ENCODE measurements at regions not wholly inside any gene's neighbourhood (a gene's known extent, or its start where the extent isn't known, plus 50 kb on each side); places are given as distances from the start of the nearest gene placed in this dataset.
A peak's percentile ranks its signal among the peaks of the same experiment; 100 is the strongest.

DNA sequence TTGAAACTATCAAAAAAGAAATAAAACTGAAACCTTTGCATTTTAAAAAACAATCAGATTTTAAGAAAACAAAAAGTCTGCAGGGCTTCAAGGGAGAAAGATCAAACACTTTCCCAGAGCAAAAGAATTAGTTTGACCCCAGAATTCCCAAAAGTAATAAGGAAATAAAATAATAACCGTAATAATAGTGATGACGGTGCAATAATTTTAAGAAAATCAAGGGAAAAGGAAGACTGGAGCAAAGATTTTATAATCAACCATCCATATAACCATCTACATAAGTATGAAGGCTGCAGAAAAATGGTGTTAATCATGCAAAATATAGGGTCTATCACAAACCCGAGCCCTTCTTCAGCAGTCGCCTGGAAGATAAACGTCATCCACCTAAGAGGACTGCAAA is 634.8 kb downstream of the GALR1 start:
- TF ChIP-seq, protein P1, sequence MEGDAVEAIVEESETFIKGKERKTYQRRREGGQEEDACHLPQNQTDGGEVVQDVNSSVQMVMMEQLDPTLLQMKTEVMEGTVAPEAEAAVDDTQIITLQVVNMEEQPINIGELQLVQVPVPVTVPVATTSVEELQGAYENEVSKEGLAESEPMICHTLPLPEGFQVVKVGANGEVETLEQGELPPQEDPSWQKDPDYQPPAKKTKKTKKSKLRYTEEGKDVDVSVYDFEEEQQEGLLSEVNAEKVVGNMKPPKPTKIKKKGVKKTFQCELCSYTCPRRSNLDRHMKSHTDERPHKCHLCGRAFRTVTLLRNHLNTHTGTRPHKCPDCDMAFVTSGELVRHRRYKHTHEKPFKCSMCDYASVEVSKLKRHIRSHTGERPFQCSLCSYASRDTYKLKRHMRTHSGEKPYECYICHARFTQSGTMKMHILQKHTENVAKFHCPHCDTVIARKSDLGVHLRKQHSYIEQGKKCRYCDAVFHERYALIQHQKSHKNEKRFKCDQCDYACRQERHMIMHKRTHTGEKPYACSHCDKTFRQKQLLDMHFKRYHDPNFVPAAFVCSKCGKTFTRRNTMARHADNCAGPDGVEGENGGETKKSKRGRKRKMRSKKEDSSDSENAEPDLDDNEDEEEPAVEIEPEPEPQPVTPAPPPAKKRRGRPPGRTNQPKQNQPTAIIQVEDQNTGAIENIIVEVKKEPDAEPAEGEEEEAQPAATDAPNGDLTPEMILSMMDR (conservative IDR thresholded peaks at IDR 0.05; ENCODE audit: low read length), result no peak
- no peak overlapping the region for H3K4me3 ChIP-seq (ENCODE audit: low read length)
- no peak for DNase-seq (ENCODE audit: low read depth)

DNA sequence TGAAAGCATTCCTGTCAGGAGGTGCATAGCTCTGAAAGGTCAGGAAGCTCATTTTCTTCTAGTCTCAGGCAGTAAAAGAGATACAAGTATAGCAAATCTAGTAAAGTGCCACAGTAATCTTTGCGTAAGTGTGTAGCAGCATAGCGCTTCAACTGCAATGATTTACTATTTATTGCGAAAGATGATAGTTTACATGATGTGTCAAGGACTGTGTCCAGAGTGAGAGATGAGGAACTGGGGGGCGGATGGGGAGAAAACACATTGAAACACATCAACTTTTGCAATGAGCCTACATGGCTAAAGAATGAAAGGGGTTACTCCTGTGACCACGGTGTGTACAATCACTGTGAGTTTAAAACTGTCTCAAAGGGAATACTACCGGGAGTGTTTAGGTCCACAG is 644.4 kb downstream of the GALR1 start:
- no peak for DNase-seq (ENCODE audit: low read depth)
- TF ChIP-seq, protein P1 (conservative IDR thresholded peaks at IDR 0.05; ENCODE audit: low read length), result no peak

DNA sequence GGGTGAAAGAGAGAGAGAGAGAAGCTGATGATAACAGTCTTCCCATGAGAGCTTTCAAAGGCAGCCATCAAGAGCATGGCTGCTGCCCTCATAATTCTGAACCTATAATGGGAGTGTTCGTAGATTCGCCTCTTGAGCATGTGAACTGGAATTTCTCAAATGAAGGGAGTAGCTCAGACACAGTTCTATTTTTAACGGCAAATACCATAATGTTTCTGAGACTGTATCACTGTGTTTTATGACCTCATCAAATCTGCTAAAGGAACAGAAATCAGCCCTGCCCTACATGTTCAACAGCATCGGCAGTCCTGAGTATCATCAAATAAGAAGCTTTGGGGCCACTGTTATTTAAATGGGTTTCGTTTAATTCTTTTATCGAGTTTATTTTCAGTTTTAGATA is 645.6 kb downstream of the GALR1 start:
- no peak overlapping the region for H3K4me3 ChIP-seq (ENCODE audit: low read length)
- no peak for DNase-seq (ENCODE audit: low read depth)
- TF ChIP-seq, protein P1 (conservative IDR thresholded peaks at IDR 0.05; ENCODE audit: low read length), result no peak

More for the DNA sequence above, 644.4 kb downstream of the GALR1 start:
- no peak overlapping the region for H3K4me3 ChIP-seq (ENCODE audit: low read length)

DNA sequence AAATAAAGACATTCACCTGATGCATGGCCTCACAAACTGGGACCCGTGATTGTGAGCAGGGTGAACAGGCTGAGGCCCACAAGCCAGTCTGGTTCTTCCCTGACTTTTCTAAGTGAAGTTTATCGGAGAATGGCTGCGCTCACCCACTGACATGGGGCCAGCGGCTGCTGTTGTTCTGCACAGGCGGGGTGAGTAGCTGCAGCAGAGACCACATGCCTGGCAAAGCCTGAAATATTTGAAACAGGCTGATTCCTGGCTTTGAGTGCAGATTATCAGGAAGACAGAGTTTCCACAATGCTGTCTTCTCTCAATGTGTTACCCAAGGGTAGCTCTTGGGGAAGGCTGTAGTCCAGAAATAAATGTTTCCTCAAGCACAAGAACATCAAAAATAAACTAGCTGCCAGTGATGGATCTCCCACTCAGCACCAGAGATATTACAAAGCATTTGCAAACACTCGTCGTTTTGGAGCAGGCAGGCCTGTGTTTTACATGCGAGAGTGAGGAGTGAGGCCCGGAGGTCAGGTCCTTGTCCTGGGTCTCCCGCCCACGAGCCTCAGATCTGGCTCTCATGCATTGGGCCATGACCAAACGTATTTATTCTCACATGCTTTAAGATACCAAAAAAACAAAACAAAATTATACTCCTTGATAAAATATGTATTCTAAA is 647.1 kb downstream of the GALR1 start:
- no peak overlapping the region for H3K4me3 ChIP-seq (ENCODE audit: low read length)
- no peak for DNase-seq (ENCODE audit: low read depth)
- TF ChIP-seq, protein P1 (conservative IDR thresholded peaks at IDR 0.05; ENCODE audit: low read length), result no peak

DNA sequence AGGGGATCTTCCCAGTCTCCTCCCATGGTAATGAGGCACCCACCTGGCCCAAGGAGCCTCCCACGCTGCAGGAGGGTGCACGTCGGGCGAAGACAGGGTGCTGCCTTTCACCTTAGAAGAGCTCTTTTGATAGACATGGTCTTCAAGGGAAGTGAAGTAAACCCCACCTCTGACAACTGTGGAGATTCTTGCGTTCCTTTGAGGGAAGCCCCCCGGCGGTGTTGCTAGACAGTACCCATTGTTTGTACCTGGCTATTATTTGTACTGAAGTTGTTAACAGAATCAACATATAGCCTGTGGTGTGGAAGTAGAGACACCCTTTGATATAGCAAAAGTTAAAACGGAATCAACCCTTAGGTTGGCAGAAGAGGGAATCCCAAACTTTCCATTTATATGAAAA is 648.0 kb downstream of the GALR1 start:
- TF ChIP-seq, protein P1 (conservative IDR thresholded peaks at IDR 0.05; ENCODE audit: low read length), result no peak
- DNase-seq (ENCODE audit: low read depth), result no peak

DNA sequence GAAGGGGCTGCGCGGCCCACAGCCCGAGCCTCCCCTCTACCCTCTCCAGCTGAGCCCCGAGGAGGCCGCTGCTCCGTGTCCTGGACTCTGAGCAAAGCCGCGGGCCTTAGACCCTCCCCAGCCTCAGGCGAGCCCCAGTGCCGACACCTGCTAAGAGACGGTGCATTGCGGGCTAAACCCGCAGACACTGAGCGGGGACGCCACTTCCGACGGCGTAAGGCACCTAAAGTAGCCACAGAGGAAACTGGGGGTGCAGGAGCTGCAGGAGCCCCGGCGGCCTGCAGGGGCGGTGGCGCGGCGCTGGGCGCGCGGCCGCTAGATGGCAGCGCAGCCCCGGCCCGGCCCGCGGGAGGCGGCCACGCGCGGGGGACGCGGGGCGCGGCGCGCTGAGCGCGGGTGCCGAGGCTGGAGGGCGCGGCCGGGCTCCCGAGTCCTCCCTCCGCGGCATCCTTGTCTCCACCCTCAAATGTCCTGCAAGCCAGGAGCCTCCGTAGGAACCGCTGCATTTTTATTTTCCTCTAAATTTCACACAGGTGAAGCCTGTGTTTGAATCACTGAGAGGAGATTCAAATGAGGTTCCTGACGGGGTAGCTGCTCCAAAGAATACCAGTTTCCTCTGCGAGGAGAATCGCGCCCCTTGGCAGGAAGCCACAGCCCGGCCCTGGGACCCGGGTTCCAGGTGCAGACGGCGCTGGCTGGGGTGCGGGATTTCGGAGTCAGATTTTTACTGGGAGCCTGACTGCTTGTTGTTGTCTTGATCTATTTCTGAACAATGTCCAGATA is 650.5 kb downstream of the GALR1 start:
- H3K4me3 ChIP-seq (ENCODE audit: low read length), result peak overlapping the region; percentile 38
- peak; percentile 15 for DNase-seq (ENCODE audit: low read depth)
- TF ChIP-seq, protein P1 (conservative IDR thresholded peaks at IDR 0.05; ENCODE audit: low read length), result peak; percentile 61

More for the DNA sequence above, 648.0 kb downstream of the GALR1 start:
- no peak overlapping the region for H3K4me3 ChIP-seq (ENCODE audit: low read length)

DNA sequence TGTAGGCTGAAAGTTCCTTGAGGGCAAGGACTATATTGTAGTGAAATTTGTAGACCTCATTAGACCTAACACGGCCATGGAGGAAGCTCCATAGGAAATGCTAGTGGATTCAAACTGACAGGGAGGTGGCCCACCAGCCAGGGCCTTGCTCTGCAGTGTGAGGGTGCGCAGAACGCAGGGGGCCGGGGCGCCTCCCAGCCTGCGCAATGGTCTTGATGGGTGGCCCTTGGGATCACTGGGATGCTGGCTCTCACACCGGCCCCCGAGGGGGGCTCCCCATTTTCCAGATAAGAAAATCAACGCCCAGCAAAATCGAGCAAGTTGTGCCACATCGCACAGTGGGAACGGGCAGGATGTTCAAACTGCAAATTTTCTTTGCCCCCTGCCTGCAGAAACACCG is 655.4 kb downstream of the GALR1 start:
- no peak overlapping the region for H3K4me3 ChIP-seq (ENCODE audit: low read length)
- TF ChIP-seq, protein P1 (conservative IDR thresholded peaks at IDR 0.05; ENCODE audit: low read length), result no peak
- DNase-seq (ENCODE audit: low read depth), result no peak

Data from AG10803 (cell line).